Stimulated activated CD4-positive, alpha-beta T cell treated with anti-CD3 and anti-CD28 coated beads, Interleukin-2, amount 100 ng/mL, for 4 hours (primary cell): ENCODE measurements at regions not wholly inside any gene's neighbourhood (a gene's known extent, or its start where the extent isn't known, plus 50 kb on each side); places are given as distances from the start of the nearest gene placed in this dataset.
"Not testable (repeated sequence)": the region's sequence is repeated elsewhere in the genome, so short reads cannot be mapped to it uniquely, and the experiment has no call there.

Source experiments
- DNase-seq: peaks from one replicate; pipeline ENCODE4 v3.0.0-alpha.2; 2020; ENCODE audit warnings: low read depth

- not testable (repeated sequence) for DNase-seq
Observed at GRCh38 chr14:82814339-82814738, 1280.7 kb upstream of the SEL1L start.

DNA sequence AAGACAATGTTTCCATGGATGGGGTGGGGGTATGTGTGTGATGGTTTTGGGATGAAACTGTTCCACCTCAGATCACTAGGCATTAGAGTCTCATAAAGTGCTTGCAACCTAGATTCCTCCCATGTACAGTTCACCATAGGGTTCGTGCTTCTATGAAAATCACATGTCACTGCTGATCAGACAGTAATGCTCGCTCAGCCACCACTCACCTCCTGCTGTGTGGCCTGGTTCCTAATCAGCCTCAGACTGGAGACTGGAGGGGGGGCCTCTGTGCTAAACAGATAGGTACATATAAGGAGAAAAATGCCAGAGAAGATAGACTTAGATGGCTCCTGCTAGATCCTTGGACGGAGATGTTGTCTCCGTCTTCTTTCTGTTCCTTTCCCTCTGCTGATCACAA, 1296.9 kb upstream of the SEL1L start:
- no peak for DNase-seq

DNA sequence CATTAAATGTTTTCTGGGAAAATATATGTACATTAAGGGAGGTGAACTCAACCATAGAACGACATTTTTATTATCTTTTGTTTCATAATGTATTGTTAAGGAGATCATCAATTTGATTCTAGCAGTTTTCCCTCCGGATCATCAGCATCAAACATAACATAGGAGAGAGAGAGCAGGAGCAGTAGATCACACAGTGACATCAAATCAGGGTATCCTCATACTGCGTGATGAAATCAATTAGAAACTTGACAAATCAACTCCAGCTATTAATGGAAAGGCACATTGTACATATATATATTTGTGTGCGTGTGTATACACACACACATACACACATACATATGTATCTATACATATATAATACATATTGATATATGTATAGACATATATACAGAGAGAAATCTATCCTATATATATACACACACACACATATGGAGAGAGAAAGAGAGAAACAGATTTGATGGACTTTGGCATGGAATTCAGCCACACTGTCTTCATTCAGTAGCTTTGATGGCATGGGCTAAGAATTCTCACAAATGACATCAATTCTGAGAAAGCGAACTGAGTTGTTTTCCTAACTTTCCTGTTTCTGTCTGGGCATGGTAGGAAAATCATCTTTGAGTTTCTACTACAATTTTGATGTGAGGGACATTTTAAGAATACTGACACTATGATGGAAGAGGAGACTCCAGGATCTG, 1302.8 kb upstream of the SEL1L start:
- DNase-seq: no peak

DNA sequence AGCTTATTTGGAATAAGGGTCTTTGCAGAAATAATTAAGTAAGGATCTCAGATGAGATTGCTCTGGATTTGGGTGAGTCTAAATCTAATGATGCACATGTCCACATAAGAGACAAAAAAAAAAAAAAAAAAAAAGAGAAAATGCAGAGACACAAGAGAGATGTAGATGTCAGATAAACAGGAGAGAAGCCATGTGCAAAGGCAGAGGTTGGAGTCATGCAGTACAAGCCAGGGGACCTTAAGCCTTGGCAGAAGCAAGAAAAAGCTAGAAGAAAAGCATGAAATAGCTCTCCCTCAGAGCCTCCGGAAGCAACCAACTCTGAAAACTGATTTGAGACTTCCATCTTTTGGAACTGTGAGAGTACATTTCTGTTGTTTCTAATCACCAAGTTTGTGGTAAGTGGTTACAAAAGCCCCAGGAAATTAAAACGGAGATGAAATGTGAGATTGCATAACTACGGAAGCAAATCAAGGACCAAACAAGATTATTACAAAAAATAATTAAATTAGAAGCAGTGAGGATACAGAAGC, 1304.0 kb upstream of the SEL1L start:
- DNase-seq: no peak

DNA sequence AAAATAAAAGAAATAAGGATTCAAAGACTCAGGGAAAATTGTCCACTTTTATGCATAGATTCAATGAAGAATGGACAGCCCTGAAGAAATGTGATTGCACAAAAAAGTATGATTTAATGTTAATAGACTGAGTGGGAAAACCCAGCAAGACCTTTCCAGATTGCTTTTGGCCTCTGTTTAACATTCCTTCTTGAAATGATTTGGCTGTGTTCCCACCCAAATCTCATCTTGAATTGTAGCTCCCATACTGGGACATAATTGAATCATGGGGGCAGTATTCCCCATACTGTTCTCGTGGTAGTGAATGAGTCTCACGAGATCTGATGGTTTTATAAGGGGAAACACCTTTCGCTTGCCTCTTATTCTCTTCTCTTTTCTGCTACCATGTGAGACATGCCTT, 1316.9 kb upstream of the SEL1L start:
- DNase-seq: no peak

DNA sequence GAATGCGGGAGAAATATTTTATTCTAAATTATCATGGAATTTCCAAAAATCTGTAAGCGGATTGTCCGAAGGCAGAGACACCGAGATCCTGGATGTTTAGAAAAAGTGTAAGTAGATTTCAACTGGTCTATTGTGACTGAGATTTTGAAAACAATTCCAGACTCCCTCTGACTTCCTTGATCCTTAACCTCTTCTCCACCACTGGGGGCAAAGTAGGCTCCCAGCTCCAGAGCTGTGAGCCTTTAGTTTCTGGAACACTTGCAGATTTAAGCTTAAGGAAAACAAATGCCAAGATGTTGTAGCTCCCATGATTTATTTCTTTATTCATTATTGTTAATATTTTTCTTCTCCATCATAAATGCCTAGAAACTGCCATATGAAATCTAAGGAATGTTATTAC, 1320.5 kb upstream of the SEL1L start:
- DNase-seq: no peak

DNA sequence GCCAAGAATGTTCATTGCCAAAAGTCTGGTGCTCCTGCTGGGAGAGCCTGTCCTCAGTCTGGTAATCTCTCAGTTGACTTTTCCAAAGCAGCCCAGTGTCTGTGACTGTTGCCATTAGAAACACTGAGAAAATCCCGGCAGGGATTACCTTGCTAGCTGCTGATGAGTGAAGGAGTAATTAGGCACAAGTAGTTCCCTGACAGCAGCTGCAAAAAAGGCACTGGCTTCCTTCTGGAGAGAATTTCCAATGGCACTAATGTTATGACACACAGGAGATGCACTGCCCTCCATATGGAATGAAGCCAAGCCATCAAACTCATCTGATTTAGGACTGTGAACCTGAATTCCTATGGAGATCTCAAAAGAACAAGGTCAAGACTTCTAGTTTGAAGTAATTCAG, 1321.2 kb upstream of the SEL1L start:
- DNase-seq: no peak

DNA sequence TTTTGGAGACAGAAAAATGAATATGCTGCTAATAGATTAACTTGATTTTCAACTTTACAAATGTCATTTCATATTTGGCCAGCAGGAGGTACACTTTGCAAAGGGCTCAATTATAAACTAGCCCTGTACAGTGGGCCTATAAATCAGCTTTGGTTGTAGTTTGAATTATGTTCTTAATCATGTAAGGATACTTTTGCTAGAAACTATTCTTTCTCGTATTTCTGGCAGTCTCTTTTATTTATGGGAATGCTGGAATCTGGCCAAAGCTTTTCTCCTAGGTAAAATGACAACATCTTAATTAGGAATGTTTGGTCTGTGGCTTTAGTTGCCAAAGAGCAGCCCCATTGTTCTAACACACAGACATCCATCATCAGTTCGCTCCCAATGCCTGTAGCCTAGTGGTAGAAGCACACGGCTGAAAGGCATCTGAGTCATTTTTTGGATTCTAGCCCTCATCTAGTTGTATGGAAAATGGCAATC, 1322.3 kb upstream of the SEL1L start:
- DNase-seq: no peak

DNA sequence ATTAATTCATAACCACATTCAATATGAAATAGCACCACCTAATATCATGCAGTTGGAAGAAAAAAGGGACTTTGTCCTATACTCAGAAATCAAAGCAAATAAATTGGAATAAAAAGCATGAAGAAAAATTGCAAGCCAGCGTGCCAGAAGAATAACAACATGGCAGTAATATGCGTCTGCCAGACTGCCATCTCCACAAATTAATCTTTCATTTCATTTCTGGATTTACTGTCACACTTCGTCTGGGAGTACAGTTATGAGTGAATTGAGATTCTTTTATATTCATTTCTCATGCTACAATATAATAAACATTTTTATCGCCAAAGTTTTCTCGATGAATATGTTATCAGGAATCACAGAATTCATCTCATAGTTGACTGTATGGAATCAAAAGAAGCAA, 1327.7 kb upstream of the SEL1L start:
- no peak for DNase-seq

- DNase-seq: no peak
Observed at GRCh38 chr14:82872494-82872893, 1338.8 kb upstream of the SEL1L start.

DNA sequence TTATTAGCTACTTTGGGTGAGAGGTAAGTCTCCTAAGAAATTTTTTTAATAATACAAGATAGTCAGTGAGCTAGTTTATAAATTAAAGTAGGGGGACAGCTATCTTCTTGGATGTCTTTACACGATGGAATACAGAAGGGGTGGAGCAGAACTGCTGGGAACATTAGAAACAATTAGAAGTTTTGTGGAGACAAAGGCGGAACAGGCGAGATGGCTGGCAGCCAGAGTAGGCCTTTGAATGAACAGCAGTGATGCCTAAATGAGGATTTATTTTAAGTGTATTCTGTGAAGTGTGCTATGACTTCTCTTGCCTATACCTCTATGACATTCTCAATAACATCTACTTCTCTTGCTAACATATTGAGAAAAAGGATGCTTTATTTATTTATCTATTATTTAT, 1345.3 kb upstream of the SEL1L start:
- no peak for DNase-seq

DNA sequence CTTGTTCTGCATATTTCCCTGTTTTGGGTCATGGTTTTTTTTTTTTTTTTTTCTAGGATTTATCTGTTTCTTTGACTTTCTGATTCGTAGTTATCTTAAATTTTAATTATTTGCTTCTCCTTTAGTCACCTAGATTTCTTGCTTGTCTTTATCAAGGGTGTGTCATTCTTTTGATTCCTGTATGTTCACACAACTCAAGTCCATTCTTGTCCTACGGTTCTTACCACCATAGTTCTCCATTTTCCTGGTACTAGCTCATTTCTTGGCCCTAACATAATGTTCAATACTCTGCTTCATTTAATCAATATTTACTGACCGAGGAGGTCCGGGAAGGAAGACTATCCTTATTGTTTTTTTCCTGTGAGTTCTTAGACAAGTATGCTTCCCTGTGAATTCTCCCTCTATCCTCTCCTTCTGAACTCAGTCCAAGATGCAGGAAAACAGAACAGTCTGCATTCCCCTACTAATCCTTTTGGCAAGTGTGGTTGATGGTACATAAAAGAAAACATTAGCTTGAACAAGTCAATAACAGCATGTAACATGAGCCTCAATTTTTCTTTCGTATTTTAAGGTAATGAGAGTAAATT, 1346.4 kb upstream of the SEL1L start:
- DNase-seq: no peak

- no peak for DNase-seq
Observed at GRCh38 chr14:82886670-82887069, 1353.0 kb upstream of the SEL1L start.

DNA sequence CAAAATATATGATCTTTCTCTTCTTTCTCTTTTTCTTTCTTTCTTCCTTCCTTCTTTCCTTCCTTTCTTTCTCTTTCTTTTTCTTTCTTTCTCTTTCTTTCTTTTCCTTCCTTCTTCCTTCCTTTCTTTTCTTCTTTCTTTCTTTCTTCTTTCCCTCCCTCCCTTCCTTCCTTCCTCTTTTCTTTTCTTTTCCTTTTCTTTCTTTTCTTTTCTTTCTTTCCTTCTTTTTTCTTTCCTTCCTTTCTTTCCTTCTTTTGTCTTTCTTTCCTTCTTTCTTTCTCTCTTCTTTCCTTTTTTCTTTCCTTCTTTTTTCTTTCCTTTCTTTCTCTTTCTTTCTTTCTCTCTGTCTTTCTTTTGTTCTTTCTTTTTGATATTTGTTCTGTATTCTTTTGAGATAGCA, 1356.0 kb upstream of the SEL1L start:
- no peak for DNase-seq

- no peak for DNase-seq
Observed at GRCh38 chr14:82896476-82896875, 1362.8 kb upstream of the SEL1L start.

DNA sequence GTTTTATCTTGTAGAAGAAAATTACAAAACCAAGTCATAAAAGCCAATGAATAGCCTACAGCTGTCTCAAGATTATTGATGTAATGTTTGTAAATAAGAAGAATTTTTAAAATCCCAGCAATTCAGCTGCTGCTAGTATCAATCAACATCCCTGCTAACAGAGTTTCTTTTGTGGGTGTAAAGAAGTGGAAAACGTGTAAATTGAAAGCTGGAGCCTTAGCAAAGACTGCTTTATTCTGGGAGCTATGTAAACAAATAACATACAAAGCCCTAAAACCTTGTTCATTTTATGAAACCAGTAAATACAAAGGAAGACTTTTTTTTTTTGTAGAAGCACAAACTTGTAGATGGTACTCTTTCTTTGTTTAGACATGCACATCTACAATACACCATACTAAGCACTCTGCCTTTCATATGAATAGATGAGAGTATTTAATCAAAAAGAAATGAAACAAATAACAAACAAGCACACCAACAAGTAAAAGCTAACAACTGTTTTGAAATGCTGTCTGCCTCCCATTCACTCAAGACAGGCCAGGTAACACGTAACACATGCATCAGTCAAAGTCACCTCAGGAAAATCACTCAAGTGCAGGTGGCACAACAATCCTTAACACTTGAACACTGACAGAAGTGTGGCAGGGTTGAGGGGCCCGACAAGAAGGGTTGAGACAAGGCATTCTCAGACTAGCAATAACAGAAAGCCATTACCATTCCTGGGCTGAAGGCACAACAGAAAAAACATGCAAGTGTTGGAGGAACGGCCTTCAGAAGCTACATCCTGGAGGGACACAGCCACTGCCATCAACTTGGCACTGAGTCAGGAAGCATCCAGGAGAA, 1364.0 kb upstream of the SEL1L start:
- no peak for DNase-seq

- DNase-seq: no peak
Observed at GRCh38 chr14:82905762-82906161, 1372.1 kb upstream of the SEL1L start.

- DNase-seq: no peak
Observed at GRCh38 chr14:82911930-82912329, 1378.3 kb upstream of the SEL1L start.

- no peak for DNase-seq
Observed at GRCh38 chr14:82913396-82913795, 1379.7 kb upstream of the SEL1L start.

GRCh38 chr14:82915381-82915780, 1381.7 kb upstream of the SEL1L start:
- no peak for DNase-seq

GRCh38 chr14:82935691-82936090, 1402.0 kb upstream of the SEL1L start:
- no peak for DNase-seq

GRCh38 chr14:82951171-82951570, 1417.5 kb upstream of the SEL1L start:
- DNase-seq: no peak

GRCh38 chr14:82963756-82964155, 1430.1 kb upstream of the SEL1L start:
- DNase-seq: no peak
